ENCODE measurements at regions not wholly inside any gene's neighbourhood (a gene's known extent, or its start where the extent isn't known, plus 50 kb on each side); places are given as distances from the start of the nearest gene placed in this dataset.

GRCh38 chr13:87820241-87820640 lies 149.1 kb downstream of the SLITRK5 start:
- TF ChIP-seq, protein P1, sequence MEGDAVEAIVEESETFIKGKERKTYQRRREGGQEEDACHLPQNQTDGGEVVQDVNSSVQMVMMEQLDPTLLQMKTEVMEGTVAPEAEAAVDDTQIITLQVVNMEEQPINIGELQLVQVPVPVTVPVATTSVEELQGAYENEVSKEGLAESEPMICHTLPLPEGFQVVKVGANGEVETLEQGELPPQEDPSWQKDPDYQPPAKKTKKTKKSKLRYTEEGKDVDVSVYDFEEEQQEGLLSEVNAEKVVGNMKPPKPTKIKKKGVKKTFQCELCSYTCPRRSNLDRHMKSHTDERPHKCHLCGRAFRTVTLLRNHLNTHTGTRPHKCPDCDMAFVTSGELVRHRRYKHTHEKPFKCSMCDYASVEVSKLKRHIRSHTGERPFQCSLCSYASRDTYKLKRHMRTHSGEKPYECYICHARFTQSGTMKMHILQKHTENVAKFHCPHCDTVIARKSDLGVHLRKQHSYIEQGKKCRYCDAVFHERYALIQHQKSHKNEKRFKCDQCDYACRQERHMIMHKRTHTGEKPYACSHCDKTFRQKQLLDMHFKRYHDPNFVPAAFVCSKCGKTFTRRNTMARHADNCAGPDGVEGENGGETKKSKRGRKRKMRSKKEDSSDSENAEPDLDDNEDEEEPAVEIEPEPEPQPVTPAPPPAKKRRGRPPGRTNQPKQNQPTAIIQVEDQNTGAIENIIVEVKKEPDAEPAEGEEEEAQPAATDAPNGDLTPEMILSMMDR (IDR thresholded peaks at IDR 0.05; ENCODE audit: poor library complexity) = no peak
- TF ChIP-seq EZH2 (IDR thresholded peaks at IDR 0.05; ENCODE audit: borderline replicate concordance) = no peak
